ENCODE measurements at regions not wholly inside any gene's neighbourhood (a gene's known extent, or its start where the extent isn't known, plus 50 kb on each side); places are given as distances from the start of the nearest gene placed in this dataset.

GRCh38 chr5:124148574-124148973 is 597.9 kb downstream of the ZNF608 start:
- Histone ChIP-seq H3K27me3 (no peaks in the 10 kb centered on the region), H3K4me1 (no peaks in the 10 kb centered on the region), H3K27ac (no peak overlapping the region), H3K4me3 (no peak overlapping the region), H3K9me3 (no peaks in the 10 kb centered on the region), H3K36me3 (no peaks in the 10 kb centered on the region)
- intact Hi-C loops (cut with DNase I), result no loop called here
- DNase-seq (no peak), ATAC-seq (no peak)
- TF ChIP-seq CTCF (IDR thresholded peaks at IDR 0.05), result no peak
- no peak for TF ChIP-seq POLR2A (IDR thresholded peaks at IDR 0.05)
- 90% methylated on average over 2 of the region's 2 CpGs for WGBS (ENCODE audit: insufficient coverage, low coverage, low lambda C conversion rate, missing lambda C conversion rate)

- H3K27ac ChIP-seq, result no peak overlapping the region
- no peaks in the 10 kb centered on the region for H3K9me3 ChIP-seq
- no peak for DNase-seq
- no peak for ATAC-seq
- no peaks in the 10 kb centered on the region for H3K36me3 ChIP-seq
- no peaks in the 10 kb centered on the region for H3K27me3 ChIP-seq
- TF ChIP-seq CTCF (IDR thresholded peaks at IDR 0.05), result no peak
- H3K4me3 ChIP-seq, result no peak overlapping the region
- H3K4me1 ChIP-seq, result no peaks in the 10 kb centered on the region
- intact Hi-C loops (cut with DNase I), result no loop called here
These were observed 606.4 kb downstream of the ZNF608 start for GRCh38 chr5:124140060-124140459.

GRCh38 chr5:124139477-124139876 is 607.0 kb downstream of the ZNF608 start:
- H3K9me3 ChIP-seq, result no peaks in the 10 kb centered on the region
- H3K4me3 ChIP-seq, result no peak overlapping the region
- no peaks in the 10 kb centered on the region for H3K4me1 ChIP-seq
- intact Hi-C loops (cut with DNase I), result no loop called here
- DNase-seq (no peak), ATAC-seq (no peak)
- H3K27me3 ChIP-seq, result no peaks in the 10 kb centered on the region
- no peak overlapping the region for H3K27ac ChIP-seq
- TF ChIP-seq POLR2A (IDR thresholded peaks at IDR 0.05), result no peak
- no peak for TF ChIP-seq CTCF (IDR thresholded peaks at IDR 0.05)
- no peaks in the 10 kb centered on the region for H3K36me3 ChIP-seq

- no peak for ATAC-seq
- Histone ChIP-seq H3K27ac (no peak overlapping the region), H3K4me3 (no peak overlapping the region), H3K27me3 (no peaks in the 10 kb centered on the region), H3K4me1 (no peaks in the 10 kb centered on the region), H3K9me3 (no peaks in the 10 kb centered on the region), H3K36me3 (no peaks in the 10 kb centered on the region)
- intact Hi-C loops (cut with DNase I), result no loop called here
- 71% methylated on average over 2 of the region's 2 CpGs for WGBS (ENCODE audit: insufficient coverage, low coverage, low lambda C conversion rate, missing lambda C conversion rate)
- no peak for TF ChIP-seq CTCF (IDR thresholded peaks at IDR 0.05)
- no peak for TF ChIP-seq POLR2A (IDR thresholded peaks at IDR 0.05)
- DNase-seq, result no peak
These were observed 609.8 kb downstream of the ZNF608 start for GRCh38 chr5:124136609-124137008.

GRCh38 chr5:124134941-124135340 is 611.5 kb downstream of the ZNF608 start:
- H3K27me3 ChIP-seq, result no peaks in the 10 kb centered on the region
- intact Hi-C loops (cut with DNase I), result no loop called here
- H3K36me3 ChIP-seq, result no peaks in the 10 kb centered on the region
- no peaks in the 10 kb centered on the region for H3K4me1 ChIP-seq
- TF ChIP-seq POLR2A (IDR thresholded peaks at IDR 0.05) (no peak), CTCF (IDR thresholded peaks at IDR 0.05) (no peak)
- H3K4me3 ChIP-seq, result no peak overlapping the region
- WGBS (ENCODE audit: insufficient coverage, low coverage, low lambda C conversion rate, missing lambda C conversion rate), result 34% methylated on average over 2 of the region's 2 CpGs
- H3K27ac ChIP-seq, result no peak overlapping the region
- no peak for ATAC-seq
- no peak for DNase-seq
- no peaks in the 10 kb centered on the region for H3K9me3 ChIP-seq

Measured in right lobe of liver (tissue), 6 donors.